ENCODE measurements at regions not wholly inside any gene's neighbourhood (a gene's known extent, or its start where the extent isn't known, plus 50 kb on each side); places are given as distances from the start of the nearest gene placed in this dataset.

DNA sequence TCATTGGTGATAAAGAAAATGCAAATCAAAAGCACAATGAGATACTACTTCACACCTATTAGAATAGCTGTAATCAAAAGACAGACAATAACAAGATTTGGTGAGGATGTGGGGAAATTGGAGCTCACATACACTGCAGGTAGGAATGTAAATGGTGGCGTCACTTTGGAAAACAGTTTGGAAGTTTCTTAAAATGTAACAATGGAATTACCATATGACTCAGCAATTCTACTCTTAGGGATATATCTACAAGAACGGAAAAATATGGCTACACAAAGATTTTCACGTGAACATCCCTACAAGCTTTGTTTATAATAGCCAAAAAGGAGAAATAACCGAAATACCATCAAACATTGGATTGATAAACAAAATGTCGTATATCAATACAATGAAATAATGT, 270.4 kb downstream of the DOK5 start:
- Mint-ChIP-seq H3K4me1 (ENCODE audit: unreplicated experiment) (no peaks in the 10 kb centered on the region), H3K36me3 (ENCODE audit: unreplicated experiment) (no peaks in the 10 kb centered on the region), H3K27ac (ENCODE audit: unreplicated experiment) (no peak overlapping the region), H3K9me3 (ENCODE audit: unreplicated experiment) (peaks cover 13% of the 10 kb centered on the region), H3K4me3 (ENCODE audit: unreplicated experiment) (no peak overlapping the region), H3K27me3 (ENCODE audit: unreplicated experiment) (no peaks in the 10 kb centered on the region)
- no peak for DNase-seq (ENCODE audit: extremely low spot score, unreplicated experiment)
- no peak for TF ChIP-seq CTCF (IDR thresholded peaks at IDR 0.05)

- no peaks in the 10 kb centered on the region for H3K27me3 Mint-ChIP-seq (ENCODE audit: unreplicated experiment)
- H3K4me1 Mint-ChIP-seq (ENCODE audit: unreplicated experiment): no peaks in the 10 kb centered on the region
- H3K4me3 Mint-ChIP-seq (ENCODE audit: unreplicated experiment): no peak overlapping the region
- H3K27ac Mint-ChIP-seq (ENCODE audit: unreplicated experiment): no peak overlapping the region
- H3K9me3 Mint-ChIP-seq (ENCODE audit: unreplicated experiment): peaks cover 6% of the 10 kb centered on the region
- no peaks in the 10 kb centered on the region for H3K36me3 Mint-ChIP-seq (ENCODE audit: unreplicated experiment)
- TF ChIP-seq CTCF (IDR thresholded peaks at IDR 0.05): no peak
- DNase-seq (ENCODE audit: extremely low spot score, unreplicated experiment): no peak
Observed at GRCh38 chr20:54744097-54744496, 268.7 kb downstream of the DOK5 start.

- Mint-ChIP-seq H3K27me3 (ENCODE audit: unreplicated experiment) (no peaks in the 10 kb centered on the region), H3K36me3 (ENCODE audit: unreplicated experiment) (no peaks in the 10 kb centered on the region), H3K4me1 (ENCODE audit: unreplicated experiment) (no peaks in the 10 kb centered on the region), H3K4me3 (ENCODE audit: unreplicated experiment) (no peak overlapping the region), H3K9me3 (ENCODE audit: unreplicated experiment) (no peaks in the 10 kb centered on the region), H3K27ac (ENCODE audit: unreplicated experiment) (no peak overlapping the region)
- no peak for TF ChIP-seq CTCF (IDR thresholded peaks at IDR 0.05)
- DNase-seq (ENCODE audit: extremely low spot score, unreplicated experiment): no peak
Observed at GRCh38 chr20:54742193-54742592, 266.8 kb downstream of the DOK5 start.

- Mint-ChIP-seq H3K4me1 (ENCODE audit: unreplicated experiment) (no peaks in the 10 kb centered on the region), H3K36me3 (ENCODE audit: unreplicated experiment) (no peaks in the 10 kb centered on the region), H3K27ac (ENCODE audit: unreplicated experiment) (no peak overlapping the region), H3K9me3 (ENCODE audit: unreplicated experiment) (no peaks in the 10 kb centered on the region), H3K4me3 (ENCODE audit: unreplicated experiment) (no peak overlapping the region), H3K27me3 (ENCODE audit: unreplicated experiment) (no peaks in the 10 kb centered on the region)
- DNase-seq (ENCODE audit: extremely low spot score, unreplicated experiment): no peak
- TF ChIP-seq CTCF (IDR thresholded peaks at IDR 0.05): no peak
Observed at GRCh38 chr20:54736421-54736820, 261.0 kb downstream of the DOK5 start.

DNA sequence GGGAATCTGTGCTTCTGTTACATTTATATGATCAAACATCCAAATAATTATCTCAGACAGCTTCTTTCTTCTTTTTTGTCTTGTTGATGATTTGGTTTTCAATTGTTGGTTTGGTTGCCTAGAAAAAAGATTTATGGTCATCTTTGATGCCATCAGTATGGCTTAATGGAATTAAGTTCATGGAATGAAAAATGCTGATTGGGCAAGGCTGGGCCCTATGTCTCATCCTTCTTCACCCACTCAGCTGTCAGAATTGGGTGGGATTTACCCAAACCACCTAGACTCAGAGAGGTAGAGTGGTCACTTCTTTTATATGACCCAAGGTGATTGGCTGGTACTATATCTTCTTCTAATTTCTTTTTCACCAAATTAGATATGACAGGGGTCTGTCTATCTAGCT, 258.3 kb downstream of the DOK5 start:
- no peaks in the 10 kb centered on the region for H3K36me3 Mint-ChIP-seq (ENCODE audit: unreplicated experiment)
- DNase-seq (ENCODE audit: extremely low spot score, unreplicated experiment): no peak
- no peaks in the 10 kb centered on the region for H3K4me1 Mint-ChIP-seq (ENCODE audit: unreplicated experiment)
- H3K27ac Mint-ChIP-seq (ENCODE audit: unreplicated experiment): no peak overlapping the region
- TF ChIP-seq CTCF (IDR thresholded peaks at IDR 0.05): no peak
- H3K9me3 Mint-ChIP-seq (ENCODE audit: unreplicated experiment): no peaks in the 10 kb centered on the region
- no peak overlapping the region for H3K4me3 Mint-ChIP-seq (ENCODE audit: unreplicated experiment)
- no peaks in the 10 kb centered on the region for H3K27me3 Mint-ChIP-seq (ENCODE audit: unreplicated experiment)
